Left lung (tissue), 4 donors: ENCODE measurements at regions not wholly inside any gene's neighbourhood (a gene's known extent, or its start where the extent isn't known, plus 50 kb on each side); places are given as distances from the start of the nearest gene placed in this dataset.

ENCODE experiments used
- ATAC-seq: fragments of 200-7000 bp; cut with Tn5 transposase; one replicate; pipeline ENCODE4 v1.9.1; 2020; ENCODE audit warnings: moderate library complexity
- DNase-seq, 4 donors: peaks; one replicate each; pipeline ENCODE4 v3.0.0-alpha.2; 2013 to 2020
- H3K27ac ChIP-seq, 2 donors: fragments of 200-600 bp; sonication (generic) in 1 of 2; one replicate each; pipeline versions ENCODE4 v1.5.0 to v1.8.0; 2020 to 2021
- H3K27me3 ChIP-seq, 2 donors: fragments of 200-600 bp; sonication (generic) in 1 of 2; one replicate each; pipeline versions ENCODE4 v1.5.0 to v1.8.0; 2020 to 2021
- H3K36me3 ChIP-seq, 2 donors: fragments of 200-600 bp; sonication (generic) in 1 of 2; one replicate each; pipeline versions ENCODE4 v1.5.0 to v1.8.0; 2020 to 2021
- H3K4me1 ChIP-seq, 2 donors: fragments of 200-600 bp; one replicate each; pipeline ENCODE4 v1.8.0; 2021
- H3K4me3 ChIP-seq, 2 donors: fragments of 200-600 bp; sonication (generic) in 1 of 2; one replicate each; pipeline versions ENCODE4 v1.5.0 to v1.8.0; 2020 to 2021; ENCODE audit warnings: mild to moderate bottlenecking in 1 of 2
- H3K9me3 ChIP-seq, 2 donors: fragments of 200-600 bp; sonication (generic) in 1 of 2; one replicate each; pipeline versions ENCODE4 v1.5.0 to v1.8.0; 2020 to 2021
- CTCF ChIP-seq, 2 donors: fragments of 200-600 bp; sonication (generic) in 1 of 2; IDR thresholded peaks; one replicate each; pipeline versions ENCODE4 v1.5.0 to v1.8.0; 2021; ENCODE audit warnings: antibody characterized with exemption in 2 of 2
- intact Hi-C, 2 donors: fragments of 100-400 bp; cut with DNase I; formaldehyde crosslinking; loops; one replicate each; pipeline versions ENCODE4 v1.11.2 to v1.14.2; 2022
- donor health status: DM: no; HTN: yes; CAD: no.
- donor health status: DM: no; HTN: no; CAD: no.

- no peaks in the 10 kb centered on the region for H3K27me3 ChIP-seq
- no peaks in the 10 kb centered on the region for H3K36me3 ChIP-seq
- intact Hi-C loops: no loop called here
- no peak for TF ChIP-seq CTCF (IDR thresholded peaks at IDR 0.05)
- peaks cover 0 to 9% of the 10 kb centered on the region in 2 donors for H3K4me1 ChIP-seq
- no peak overlapping the region for H3K4me3 ChIP-seq
- DNase-seq: no peak
- ATAC-seq: no peak
- H3K27ac ChIP-seq: no peak overlapping the region
- H3K9me3 ChIP-seq: no peaks in the 10 kb centered on the region
These were observed 180.1 kb downstream of the DUSP6 start for GRCh38 chr12:89172224-89172623.

- Histone ChIP-seq H3K9me3 (no peaks in the 10 kb centered on the region), H3K27me3 (no peaks in the 10 kb centered on the region), H3K4me1 (peaks cover 0 to 17% of the 10 kb centered on the region in 2 donors), H3K27ac (peak overlapping the region in 1 of 2 donors; percentile 38), H3K36me3 (no peaks in the 10 kb centered on the region), H3K4me3 (no peak overlapping the region)
- DNase-seq: no peak
- intact Hi-C loops: no loop called here
- ATAC-seq: no peak
- TF ChIP-seq CTCF (IDR thresholded peaks at IDR 0.05): no peak
These were observed 183.0 kb downstream of the DUSP6 start for GRCh38 chr12:89169321-89169720.

GRCh38 chr12:89167986-89168385, 184.3 kb downstream of the DUSP6 start:
- no peak overlapping the region for H3K4me3 ChIP-seq
- TF ChIP-seq CTCF (IDR thresholded peaks at IDR 0.05): no peak
- ATAC-seq (no peak), DNase-seq (no peak)
- H3K27ac ChIP-seq: peak overlapping the region in 1 of 2 donors; percentile 38
- peaks cover 0 to 25% of the 10 kb centered on the region in 2 donors for H3K4me1 ChIP-seq
- intact Hi-C loops: no loop called here
- H3K27me3 ChIP-seq: no peaks in the 10 kb centered on the region
- no peaks in the 10 kb centered on the region for H3K9me3 ChIP-seq
- no peaks in the 10 kb centered on the region for H3K36me3 ChIP-seq

- peak overlapping the region in 1 of 2 donors; percentile 71 for H3K27ac ChIP-seq
- peaks cover 5 to 35% of the 10 kb centered on the region in 2 donors for H3K4me1 ChIP-seq
- no peak for TF ChIP-seq CTCF (IDR thresholded peaks at IDR 0.05)
- intact Hi-C loops: no loop called here
- H3K36me3 ChIP-seq: no peaks in the 10 kb centered on the region
- no peaks in the 10 kb centered on the region for H3K9me3 ChIP-seq
- peak; percentile 35 for ATAC-seq
- no peak for DNase-seq
- H3K27me3 ChIP-seq: no peaks in the 10 kb centered on the region
- H3K4me3 ChIP-seq: no peak overlapping the region
These were observed 185.8 kb downstream of the DUSP6 start for GRCh38 chr12:89166525-89166934.

GRCh38 chr12:89166121-89166520, 186.2 kb downstream of the DUSP6 start:
- Histone ChIP-seq H3K27me3 (no peaks in the 10 kb centered on the region), H3K9me3 (no peaks in the 10 kb centered on the region), H3K4me3 (no peak overlapping the region), H3K27ac (peak overlapping the region in 1 of 2 donors; percentile 71), H3K36me3 (no peaks in the 10 kb centered on the region), H3K4me1 (peaks cover 5 to 39% of the 10 kb centered on the region in 2 donors)
- ATAC-seq (no peak), DNase-seq (no peak)
- no peak for TF ChIP-seq CTCF (IDR thresholded peaks at IDR 0.05)
- intact Hi-C loops: no loop called here
